H9 (cell line): ENCODE measurements at regions not wholly inside any gene's neighbourhood (a gene's known extent, or its start where the extent isn't known, plus 50 kb on each side); places are given as distances from the start of the nearest gene placed in this dataset.

Experiments used
- DNase-seq: peaks from one replicate; pipeline ENCODE4 v3.0.0-alpha.2; 2017
- H2AFZ ChIP-seq: one replicate; pipeline ENCODE4 v1.6.1; 2013; ENCODE audit warnings: mild to moderate bottlenecking, low read length, control low read depth, moderate library complexity
- H2AK5ac ChIP-seq: 2 replicates; pipeline ENCODE4 v1.6.1; 2013; ENCODE audit warnings: low read length, control low read depth, mixed read lengths; ENCODE audit not compliant: insufficient read length
- H2BK120ac ChIP-seq: one replicate; pipeline ENCODE4 v1.6.1; 2013; ENCODE audit warnings: low read depth, mild to moderate bottlenecking, low read length, control low read depth, inconsistent platforms; ENCODE audit not compliant: poor library complexity, severe bottlenecking
- H2BK12ac ChIP-seq: 2 replicates; pipeline ENCODE4 v1.6.1; 2013; ENCODE audit warnings: low read length, control low read depth, mixed read lengths, low read depth; ENCODE audit not compliant: insufficient read length
- H2BK15ac ChIP-seq: 2 replicates; pipeline ENCODE4 v1.6.1; 2013; ENCODE audit warnings: low read depth, low read length, control low read depth
- H2BK20ac ChIP-seq: one replicate; pipeline ENCODE4 v1.6.1; 2013; ENCODE audit warnings: low read depth, mild to moderate bottlenecking, low read length, control low read depth, inconsistent platforms; ENCODE audit not compliant: poor library complexity, severe bottlenecking
- H2BK5ac ChIP-seq: 2 replicates; pipeline ENCODE4 v1.6.1; 2013; ENCODE audit warnings: low read length, control low read depth, mixed read lengths; ENCODE audit not compliant: insufficient read length
- H3K14ac ChIP-seq: 2 replicates; pipeline ENCODE4 v1.6.1; 2013; ENCODE audit warnings: low read length, control low read depth; ENCODE audit not compliant: insufficient read depth
- H3K18ac ChIP-seq: 2 replicates; pipeline ENCODE4 v1.6.1; 2013; ENCODE audit warnings: low read depth, mild to moderate bottlenecking, mixed read lengths, low read length, control low read depth; ENCODE audit not compliant: insufficient read length
- H3K23ac ChIP-seq: 2 replicates; pipeline ENCODE4 v1.6.1; 2013; ENCODE audit warnings: low read length, control low read depth, mixed read lengths, low read depth; ENCODE audit not compliant: insufficient read length
- H3K23me2 ChIP-seq: 2 replicates; pipeline ENCODE4 v1.6.1; 2013; ENCODE audit warnings: low read depth, mild to moderate bottlenecking, mixed read lengths, low read length, control low read depth; ENCODE audit not compliant: insufficient read length, poor library complexity, severe bottlenecking
- H3K27ac ChIP-seq: 2 replicates; pipeline ENCODE4 v1.5.1; 2013; ENCODE audit warnings: low read length, control low read depth, mixed read lengths, low read depth; ENCODE audit not compliant: insufficient read length
- H3K27me3 ChIP-seq: 2 replicates; pipeline ENCODE4 v1.6.1; 2013; ENCODE audit warnings: low read length, control low read depth, inconsistent platforms; ENCODE audit not compliant: insufficient read depth
- H3K4ac ChIP-seq: 2 replicates; pipeline ENCODE4 v1.6.1; 2013; ENCODE audit warnings: low read depth, mild to moderate bottlenecking, control low read depth, inconsistent platforms, low read length, moderate library complexity
- H3K4me1 ChIP-seq: 2 replicates; pipeline ENCODE4 v1.6.1; 2013; ENCODE audit warnings: low read length, control low read depth, inconsistent platforms; ENCODE audit not compliant: insufficient read depth
- H3K4me2 ChIP-seq: 2 replicates; pipeline ENCODE4 v1.6.1; 2013; ENCODE audit warnings: low read length, control low read depth, mixed read lengths; ENCODE audit not compliant: insufficient read length, insufficient read depth
- H3K56ac ChIP-seq: 2 replicates; pipeline ENCODE4 v1.6.1; 2013; ENCODE audit warnings: low read depth, mild to moderate bottlenecking, mixed read lengths, low read length, control low read depth; ENCODE audit not compliant: insufficient read length
- H3K79me1 ChIP-seq: 2 replicates; pipeline ENCODE4 v1.6.1; 2013; ENCODE audit warnings: low read depth, mild to moderate bottlenecking, moderate library complexity, low read length, control low read depth, inconsistent platforms; ENCODE audit not compliant: insufficient read depth, poor library complexity, severe bottlenecking
- H3K79me2 ChIP-seq: 2 replicates; pipeline ENCODE4 v1.6.1; 2013; ENCODE audit warnings: low read length, control low read depth, inconsistent platforms; ENCODE audit not compliant: insufficient read depth
- H3K9ac ChIP-seq: 2 replicates; pipeline ENCODE4 v1.6.1; 2013; ENCODE audit warnings: low read length, control low read depth, mixed read lengths; ENCODE audit not compliant: insufficient read length; ENCODE audit errors: extremely low read depth
- H3K9me3 ChIP-seq: one replicate; pipeline ENCODE4 v1.6.1; 2013; ENCODE audit warnings: low read depth, low read length, inconsistent platforms; ENCODE audit not compliant: control insufficient read depth
- H3T11ph ChIP-seq: one replicate; pipeline ENCODE4 v1.6.1; 2013; ENCODE audit warnings: mild to moderate bottlenecking, low read length, control low read depth, inconsistent platforms
- H4K20me1 ChIP-seq: one replicate; pipeline ENCODE4 v1.6.1; 2013; ENCODE audit not compliant: control insufficient read depth, insufficient read length, insufficient read depth
- H4K5ac ChIP-seq: 2 replicates; pipeline ENCODE4 v1.6.1; 2013; ENCODE audit warnings: low read depth, mild to moderate bottlenecking, mixed read lengths, low read length, control low read depth; ENCODE audit not compliant: insufficient read length
- H4K8ac ChIP-seq: replicated peaks from 2 replicates; pipeline ENCODE4 v1.6.1; 2013; ENCODE audit warnings: low read length, control low read depth, mixed read lengths, low read depth; ENCODE audit not compliant: insufficient read length
- H4K91ac ChIP-seq: 2 replicates; pipeline ENCODE4 v1.6.1; 2013; ENCODE audit warnings: low read depth, mild to moderate bottlenecking, moderate library complexity, mixed read lengths, low read length, control low read depth; ENCODE audit not compliant: insufficient read length
- H3K27ac Mint-ChIP-seq, 3 experiments: 2 replicates in 2 of 3; 3 replicates in 1 of 3; pipeline ENCODE4 v1.8.0; 2020 to 2021; ENCODE audit warnings: mixed read lengths in 3 of 3, mild to moderate bottlenecking in 1 of 3, moderate library complexity in 1 of 3
- H3K27me3 Mint-ChIP-seq: 2 replicates; pipeline ENCODE4 v1.8.0; 2021; ENCODE audit warnings: low read depth, mild to moderate bottlenecking, moderate library complexity, mixed read lengths
- H3K36me3 Mint-ChIP-seq, 3 experiments: 2 replicates in 2 of 3; 3 replicates in 1 of 3; pipeline ENCODE4 v1.8.0; 2020 to 2021; ENCODE audit warnings: low read depth in 3 of 3, mixed read lengths in 3 of 3; ENCODE audit not compliant: insufficient read depth in 1 of 3
- H3K4me1 Mint-ChIP-seq, 2 experiments: 2 replicates each; pipeline ENCODE4 v1.8.0; 2020; ENCODE audit warnings: mixed read lengths in 2 of 2
- H3K4me3 Mint-ChIP-seq, 2 experiments: 2 replicates in 1 of 2; 3 replicates in 1 of 2; pipeline ENCODE4 v1.8.0; 2020 to 2021; ENCODE audit warnings: mild to moderate bottlenecking in 2 of 2, mixed read lengths in 2 of 2, moderate library complexity in 1 of 2
- H3K9me3 Mint-ChIP-seq, 2 experiments: 2 replicates in 1 of 2; 3 replicates in 1 of 2; pipeline ENCODE4 v1.8.0; 2020; ENCODE audit warnings: mild to moderate bottlenecking in 2 of 2, mixed read lengths in 2 of 2, moderate library complexity in 1 of 2
- CTCF ChIP-seq: fragments of 200-600 bp; sonication (generic); conservative IDR thresholded peaks from 3 replicates; pipeline ENCODE4 v1.8.0; 2021; ENCODE audit warnings: antibody characterized with exemption, mild to moderate bottlenecking

GRCh38 chr10:31125789-31126188 lies 94.1 kb upstream of the ZNF438 start:
- DNase-seq, result no peak
- Histone ChIP-seq H3K79me1 (no peaks in the 10 kb centered on the region), H3K27me3 (no peaks in the 10 kb centered on the region), H2BK15ac (no peak overlapping the region), H4K5ac (no peak overlapping the region), H2AK5ac (no peak overlapping the region), H3K4ac (no peak overlapping the region), H2BK120ac (no peak overlapping the region), H4K20me1 (no peaks in the 10 kb centered on the region), H4K91ac (no peak overlapping the region), H3K23ac (no peak overlapping the region), H3K4me2 (no peak overlapping the region), H3K14ac (no peak overlapping the region), H2BK20ac (no peak overlapping the region), H3K56ac (no peak overlapping the region), H2BK5ac (no peak overlapping the region), H2BK12ac (no peak overlapping the region), H3K9me3 (no peaks in the 10 kb centered on the region), H3K18ac (no peak overlapping the region), H3K4me1 (no peaks in the 10 kb centered on the region), H3K79me2 (no peaks in the 10 kb centered on the region), H3K23me2 (no peaks in the 10 kb centered on the region), H4K8ac (no peak overlapping the region), H3K9ac (no peak overlapping the region), H3K27ac (no peak overlapping the region), H2AFZ (no peak overlapping the region), H3T11ph (no peak overlapping the region)
- no peak for TF ChIP-seq CTCF
- Mint-ChIP-seq H3K4me1 (peaks cover 5 to 12% of the 10 kb centered on the region in 2 experiments), H3K9me3 (peaks cover 0 to 2% of the 10 kb centered on the region in 2 experiments; a peak in 1 of 5 replicates), H3K4me3 (no peak overlapping the region), H3K36me3 (no peaks in the 10 kb centered on the region; a peak in 1 of 7 replicates), H3K27me3 (peaks cover 8% of the 10 kb centered on the region), H3K27ac (no peak overlapping the region)
